Activated CD8-positive, alpha-beta memory T cell treated with anti-CD3 and anti-CD28 coated beads, Interleukin-2, amount 50 U/mL, for 24 hours (primary cell): ENCODE measurements at regions not wholly inside any gene's neighbourhood (a gene's known extent, or its start where the extent isn't known, plus 50 kb on each side); places are given as distances from the start of the nearest gene placed in this dataset.

ENCODE experiments used
- DNase-seq: peaks from one replicate; pipeline ENCODE4 v3.0.0-alpha.2; 2020; ENCODE audit errors: extremely low read depth

- DNase-seq = no peak
Observed at GRCh38 chr12:125674554-125675338, 609.5 kb downstream of the AACS start.

- DNase-seq = no peak
Observed at GRCh38 chr12:125676366-125676765, 611.1 kb downstream of the AACS start.

GRCh38 chr12:125677829-125678228 is 612.6 kb downstream of the AACS start:
- DNase-seq = no peak

GRCh38 chr12:125678589-125678993 is 613.4 kb downstream of the AACS start:
- DNase-seq = no peak

- no peak for DNase-seq
Observed at GRCh38 chr12:125683748-125684381, 618.6 kb downstream of the AACS start.

- DNase-seq = no peak
Observed at GRCh38 chr12:125684968-125685790, 619.9 kb downstream of the AACS start.

- no peak for DNase-seq
Observed at GRCh38 chr12:125685915-125686314, 620.7 kb downstream of the AACS start.

- no peak for DNase-seq
Observed at GRCh38 chr12:125687403-125687802, 622.2 kb downstream of the AACS start.

GRCh38 chr12:125687820-125688219 is 622.6 kb downstream of the AACS start:
- no peak for DNase-seq

- DNase-seq = no peak
Observed at GRCh38 chr12:125688223-125688622, 623.0 kb downstream of the AACS start.

GRCh38 chr12:125688881-125689280 is 623.6 kb downstream of the AACS start:
- no peak for DNase-seq

GRCh38 chr12:125689576-125690410 is 624.6 kb downstream of the AACS start:
- DNase-seq = no peak

GRCh38 chr12:125690841-125691240 is 625.6 kb downstream of the AACS start:
- no peak for DNase-seq

GRCh38 chr12:125696054-125696453 is 630.8 kb downstream of the AACS start:
- no peak for DNase-seq

- DNase-seq = no peak
Observed at GRCh38 chr12:125704803-125705202, 639.6 kb downstream of the AACS start.

GRCh38 chr12:125720961-125721360 is 655.7 kb downstream of the AACS start:
- no peak for DNase-seq

GRCh38 chr12:125734137-125734536 is 668.9 kb downstream of the AACS start:
- DNase-seq = no peak

GRCh38 chr12:125738211-125738610 is 673.0 kb downstream of the AACS start:
- no peak for DNase-seq

GRCh38 chr12:125742413-125742812 is 677.2 kb downstream of the AACS start:
- DNase-seq = no peak

GRCh38 chr12:125744201-125744600 is 679.0 kb downstream of the AACS start:
- no peak for DNase-seq

- no peak for DNase-seq
Observed at GRCh38 chr12:125755512-125755911, 690.3 kb downstream of the AACS start.

- DNase-seq = no peak
Observed at GRCh38 chr12:125766091-125766490, 700.9 kb downstream of the AACS start.
